Prostate gland (tissue), 2 donors: ENCODE measurements at regions not wholly inside any gene's neighbourhood (a gene's known extent, or its start where the extent isn't known, plus 50 kb on each side); places are given as distances from the start of the nearest gene placed in this dataset.

ENCODE experiments used
- POLR2A ChIP-seq: fragments of 450-650 bp; IDR thresholded peaks from one replicate; pipeline ENCODE4 v1.6.1; 2016; ENCODE audit warnings: antibody characterized with exemption, mild to moderate bottlenecking
- POLR2AphosphoS5 ChIP-seq: sonication (generic); formaldehyde crosslinking; IDR thresholded peaks from one replicate; pipeline ENCODE4 v1.6.1; 2017; ENCODE audit warnings: antibody characterized with exemption
- TF ChIP-seq, protein P1 (sequence below), 4 experiments: fragments of 200-600 bp in 2 of 4; fragments of 450-650 bp in 2 of 4; sonication (generic) in 2 of 4; IDR thresholded peaks; 1 replicate in 3 of 4; 2 replicates in 1 of 4; pipeline ENCODE4 v1.5.1; 2016 to 2019; ENCODE audit warnings: antibody characterized with exemption in 4 of 4, mild to moderate bottlenecking in 2 of 4, moderate library complexity in 2 of 4

GRCh38 chr12:113735131-113735530 is 231.0 kb downstream of the RBM19 start:
- TF ChIP-seq POLR2A: no peak
- TF ChIP-seq POLR2AphosphoS5: no peak
- TF ChIP-seq, protein P1, sequence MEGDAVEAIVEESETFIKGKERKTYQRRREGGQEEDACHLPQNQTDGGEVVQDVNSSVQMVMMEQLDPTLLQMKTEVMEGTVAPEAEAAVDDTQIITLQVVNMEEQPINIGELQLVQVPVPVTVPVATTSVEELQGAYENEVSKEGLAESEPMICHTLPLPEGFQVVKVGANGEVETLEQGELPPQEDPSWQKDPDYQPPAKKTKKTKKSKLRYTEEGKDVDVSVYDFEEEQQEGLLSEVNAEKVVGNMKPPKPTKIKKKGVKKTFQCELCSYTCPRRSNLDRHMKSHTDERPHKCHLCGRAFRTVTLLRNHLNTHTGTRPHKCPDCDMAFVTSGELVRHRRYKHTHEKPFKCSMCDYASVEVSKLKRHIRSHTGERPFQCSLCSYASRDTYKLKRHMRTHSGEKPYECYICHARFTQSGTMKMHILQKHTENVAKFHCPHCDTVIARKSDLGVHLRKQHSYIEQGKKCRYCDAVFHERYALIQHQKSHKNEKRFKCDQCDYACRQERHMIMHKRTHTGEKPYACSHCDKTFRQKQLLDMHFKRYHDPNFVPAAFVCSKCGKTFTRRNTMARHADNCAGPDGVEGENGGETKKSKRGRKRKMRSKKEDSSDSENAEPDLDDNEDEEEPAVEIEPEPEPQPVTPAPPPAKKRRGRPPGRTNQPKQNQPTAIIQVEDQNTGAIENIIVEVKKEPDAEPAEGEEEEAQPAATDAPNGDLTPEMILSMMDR (IDR thresholded peaks at IDR 0.05): no peak
